ENCODE measurements at regions not wholly inside any gene's neighbourhood (a gene's known extent, or its start where the extent isn't known, plus 50 kb on each side); places are given as distances from the start of the nearest gene placed in this dataset.
"Not testable (repeated sequence)": the region's sequence is repeated elsewhere in the genome, so short reads cannot be mapped to it uniquely, and the experiment has no call there.

DNA sequence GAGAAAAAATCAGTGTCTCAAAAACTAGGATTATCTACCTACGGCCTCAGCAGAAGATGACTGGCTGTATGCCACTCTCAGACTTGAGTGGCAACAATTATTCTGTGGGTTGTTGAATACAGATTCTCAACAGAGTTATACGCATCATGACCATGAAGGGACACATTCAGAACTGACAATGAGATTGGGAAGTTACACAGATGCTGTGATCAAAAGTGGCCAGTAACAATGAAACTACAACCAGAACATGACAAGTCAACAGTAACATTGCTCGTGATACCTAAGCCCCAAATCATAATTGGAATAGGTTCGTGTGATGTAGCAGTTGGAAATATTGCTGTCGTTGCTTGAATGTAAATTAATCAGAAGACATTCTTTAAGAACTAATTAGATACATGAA is 957.5 kb upstream of the CDH9 start:
- DNase-seq: no peak

DNA sequence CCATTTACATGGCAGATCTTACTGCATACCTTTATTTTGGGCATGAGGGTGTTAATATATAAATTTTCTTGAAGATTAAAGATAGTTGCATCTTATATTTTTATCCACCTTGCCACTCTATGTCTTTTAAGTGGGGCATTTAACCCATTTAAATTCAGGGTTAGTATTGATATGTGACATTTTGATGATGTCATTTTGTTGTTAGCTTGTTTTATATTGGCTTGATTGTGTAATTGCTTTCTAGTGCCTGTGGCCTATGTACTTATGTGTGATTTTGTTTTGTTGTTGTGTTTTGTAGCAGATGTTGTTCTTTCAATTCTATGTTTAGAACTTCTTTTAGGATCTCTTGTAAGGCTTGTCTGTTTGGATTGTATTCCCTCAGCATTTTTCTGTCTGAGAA is 939.9 kb upstream of the CDH9 start:
- DNase-seq: no peak

DNA sequence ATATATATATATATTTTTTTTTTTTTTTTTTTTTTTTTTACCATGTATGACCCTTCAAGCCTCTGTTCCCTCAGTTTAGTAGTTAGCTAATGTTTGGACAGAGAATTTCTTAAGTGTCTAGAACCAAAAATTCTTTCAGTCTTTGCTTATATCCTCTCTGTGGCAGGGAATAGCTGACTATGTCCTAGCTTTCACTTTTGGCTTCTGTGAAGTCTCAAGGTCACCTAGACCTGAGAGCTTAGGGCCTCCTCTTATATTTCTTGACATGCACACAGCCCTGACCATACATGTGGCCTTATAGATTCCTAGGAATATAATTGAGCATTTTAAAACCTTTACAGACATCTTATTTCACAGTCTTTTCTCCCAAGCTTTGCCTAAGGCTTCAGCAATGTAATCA is 930.8 kb upstream of the CDH9 start:
- no peak for DNase-seq

DNA sequence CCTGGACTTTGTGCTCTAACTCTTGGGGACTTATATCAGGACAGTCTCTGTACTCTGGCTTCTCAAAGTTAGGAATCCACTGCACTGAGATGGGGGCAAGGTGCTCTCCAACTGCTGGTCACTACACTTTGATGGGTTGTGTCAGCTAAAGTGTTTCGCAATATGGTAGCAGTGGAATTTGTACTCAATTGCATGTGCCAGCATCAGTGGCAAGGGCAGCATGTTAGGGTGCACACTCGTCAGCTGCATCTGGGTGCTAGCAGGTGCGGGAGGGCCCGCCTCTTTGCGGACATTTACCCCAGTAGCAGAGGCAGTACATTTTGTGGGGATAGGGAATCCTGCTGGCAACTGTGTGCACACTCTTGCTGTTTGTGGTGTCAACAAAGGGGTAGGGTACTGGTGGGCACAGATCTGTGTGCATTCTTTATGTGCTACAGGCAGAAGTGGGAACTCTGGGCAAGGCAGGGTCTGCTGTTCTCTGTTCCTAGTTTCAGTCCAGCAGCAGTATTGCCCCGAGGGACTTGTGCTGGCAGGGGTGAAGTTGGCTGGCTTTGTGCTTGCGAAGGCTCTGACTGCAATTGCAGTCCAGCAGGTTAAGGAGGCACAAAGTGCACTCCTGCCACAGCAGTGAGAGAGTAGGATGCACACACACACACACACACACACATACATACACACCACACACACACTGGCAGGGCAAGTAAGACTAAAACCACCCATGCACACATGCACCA is 924.8 kb upstream of the CDH9 start:
- no peak for DNase-seq

DNA sequence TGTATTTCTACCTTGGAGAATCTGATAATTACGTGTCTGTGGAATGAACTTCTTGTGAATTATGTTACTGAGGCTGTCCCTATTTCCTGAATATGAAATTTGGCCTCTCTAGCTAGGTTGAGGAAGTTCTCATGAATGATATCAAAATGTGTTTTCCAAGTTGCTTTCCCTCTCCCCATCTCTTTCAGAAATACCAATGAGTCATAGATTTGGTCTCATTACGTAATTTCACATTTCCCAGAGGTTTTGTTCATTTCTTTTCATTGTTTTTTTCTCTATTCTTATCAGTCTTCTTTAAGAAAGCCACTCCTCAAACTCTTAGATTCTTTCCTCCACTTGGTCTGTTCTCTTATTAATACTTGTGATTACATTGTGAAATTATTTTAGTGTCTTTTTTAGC is 923.8 kb upstream of the CDH9 start:
- no peak for DNase-seq

DNA sequence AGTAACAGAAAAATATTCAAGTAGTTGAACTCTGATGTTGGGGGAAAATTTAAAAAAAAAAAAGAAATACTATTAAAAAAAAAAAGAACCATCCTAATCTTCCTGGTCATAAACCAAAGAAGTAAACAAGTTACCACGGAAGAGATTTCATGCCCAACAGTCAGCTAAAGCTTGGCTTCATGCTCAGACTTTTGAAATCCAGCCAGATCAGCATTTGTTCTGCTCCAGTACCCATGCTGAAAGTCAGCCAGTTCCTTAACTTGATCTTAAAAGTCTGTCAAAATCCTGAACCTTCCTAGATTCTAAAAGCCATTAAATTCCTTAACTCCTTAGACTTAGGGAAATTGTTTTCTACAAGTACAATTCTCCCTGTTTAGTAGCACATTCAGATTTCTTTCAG is 908.7 kb upstream of the CDH9 start:
- DNase-seq: no peak

DNA sequence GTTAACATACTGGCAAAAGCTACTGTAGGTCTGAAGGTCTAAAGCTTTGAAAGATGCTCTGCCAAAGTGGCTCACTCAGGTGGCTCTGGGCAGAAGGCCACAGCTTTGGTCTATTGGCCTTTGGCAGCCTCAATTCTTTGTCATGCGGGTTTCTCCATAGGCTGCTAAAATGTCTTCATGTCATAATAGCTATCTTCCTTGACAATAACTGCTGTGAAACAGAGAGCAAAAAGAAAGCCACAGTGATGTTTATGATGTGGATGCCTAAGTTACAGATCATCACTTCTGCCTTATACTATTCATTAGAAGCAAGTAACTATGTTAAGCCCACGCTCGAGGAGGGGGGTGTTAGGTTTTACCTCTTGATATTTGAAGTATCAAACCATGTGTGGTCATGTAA is 906.1 kb upstream of the CDH9 start:
- DNase-seq: no peak

DNA sequence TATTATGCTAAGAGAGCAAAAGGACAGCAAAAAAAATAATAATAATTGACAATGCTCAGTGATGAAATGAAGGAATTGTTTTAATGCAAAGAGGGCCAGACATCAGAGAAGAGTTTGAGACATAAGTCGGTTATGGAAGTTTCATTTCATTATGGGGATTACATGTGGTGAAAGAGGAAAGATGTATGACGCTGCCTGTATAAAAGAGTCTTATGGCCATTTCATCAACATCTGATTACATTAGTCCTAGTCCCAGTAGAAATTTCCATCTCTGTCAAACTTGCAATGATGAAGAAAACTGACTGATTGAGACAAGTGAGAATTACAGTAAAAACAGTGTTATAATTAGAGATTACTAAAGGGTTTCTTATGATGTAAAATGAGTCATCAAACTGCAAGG is 900.6 kb upstream of the CDH9 start:
- DNase-seq: no peak

DNA sequence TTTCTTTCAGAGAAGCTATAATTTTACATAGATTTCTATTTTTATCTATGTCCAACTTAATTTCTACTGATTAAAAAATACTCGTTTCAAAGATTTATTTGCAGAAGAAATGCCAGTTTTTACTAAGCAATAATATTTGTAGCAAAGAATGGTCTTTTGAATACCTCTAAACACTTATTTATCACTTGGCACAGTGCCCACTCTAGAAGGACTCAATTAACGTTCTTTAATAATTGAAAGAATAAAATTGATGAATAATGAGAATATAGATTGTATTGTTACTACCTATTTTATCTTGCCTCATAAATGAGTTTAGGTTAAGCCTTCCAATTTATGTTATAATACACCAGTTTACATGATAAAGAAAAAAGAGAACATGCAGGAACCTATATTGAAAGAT is 889.7 kb upstream of the CDH9 start:
- no peak for DNase-seq

DNA sequence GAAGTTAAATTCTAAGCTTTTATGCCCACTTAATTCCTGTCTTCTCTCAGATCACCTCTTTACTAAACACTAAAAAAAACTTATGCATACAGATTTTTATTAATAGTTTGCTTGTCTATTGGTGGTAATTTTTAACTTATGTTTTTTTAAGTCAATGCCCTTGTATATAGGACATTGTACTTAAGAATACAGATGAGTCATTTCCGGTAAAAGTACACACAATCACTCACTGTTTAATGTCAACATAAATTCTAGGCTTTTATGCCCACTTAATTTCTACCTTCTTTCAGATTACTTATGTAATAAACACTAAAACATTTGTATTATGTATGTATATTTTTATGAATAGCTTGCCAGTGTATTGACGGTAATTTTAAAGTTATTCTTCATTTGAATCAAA is 872.8 kb upstream of the CDH9 start:
- no peak for DNase-seq

DNA sequence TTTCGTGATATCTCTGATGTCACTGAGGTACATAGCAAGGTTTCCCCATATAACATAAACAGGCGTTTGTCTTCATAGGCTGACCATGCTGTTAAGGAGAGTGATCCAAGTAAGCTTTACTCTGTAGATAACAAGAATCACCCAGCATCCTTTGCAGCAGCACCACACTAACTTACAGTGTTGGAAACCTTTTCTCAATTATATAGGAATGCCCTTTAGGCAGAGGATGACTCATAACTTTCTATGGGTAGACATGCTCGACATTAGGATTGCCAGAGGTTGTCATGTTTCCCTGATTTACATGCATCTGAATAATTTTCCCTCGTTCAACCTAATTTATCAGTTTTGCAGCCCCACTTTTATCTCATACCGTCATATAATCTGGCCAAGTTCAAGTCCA is 870.0 kb upstream of the CDH9 start:
- no peak for DNase-seq

DNA sequence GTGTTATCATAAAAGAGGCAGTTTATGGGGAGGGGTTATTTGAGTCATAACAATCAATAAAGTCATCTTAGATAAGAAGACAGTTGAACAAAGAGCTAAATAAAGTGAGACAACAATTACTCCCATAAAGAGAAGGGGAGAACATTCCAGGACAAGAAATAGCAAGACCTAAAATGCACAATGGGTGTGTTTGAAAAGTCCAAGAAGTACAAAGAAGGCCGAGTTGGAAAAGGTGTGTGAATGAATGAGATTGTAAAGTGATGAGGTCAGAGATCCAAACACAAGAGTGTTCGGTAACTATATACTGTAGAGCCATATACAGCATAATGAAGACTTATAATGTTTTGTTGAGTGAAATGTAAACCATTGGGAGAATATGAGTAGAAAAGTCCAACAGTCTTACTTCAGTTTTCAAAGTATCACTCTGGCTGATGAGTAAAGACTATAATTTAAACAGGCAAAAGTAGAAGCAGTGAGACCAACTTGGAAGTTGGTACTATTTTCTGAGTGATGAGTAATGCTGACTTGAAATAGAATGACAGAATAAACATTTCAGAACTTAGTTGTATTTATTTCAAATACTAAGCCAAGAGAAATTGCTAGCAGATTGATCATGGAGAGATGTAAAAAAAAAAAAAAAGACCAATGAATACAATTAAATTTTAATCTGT is 868.7 kb upstream of the CDH9 start:
- no peak for DNase-seq

DNA sequence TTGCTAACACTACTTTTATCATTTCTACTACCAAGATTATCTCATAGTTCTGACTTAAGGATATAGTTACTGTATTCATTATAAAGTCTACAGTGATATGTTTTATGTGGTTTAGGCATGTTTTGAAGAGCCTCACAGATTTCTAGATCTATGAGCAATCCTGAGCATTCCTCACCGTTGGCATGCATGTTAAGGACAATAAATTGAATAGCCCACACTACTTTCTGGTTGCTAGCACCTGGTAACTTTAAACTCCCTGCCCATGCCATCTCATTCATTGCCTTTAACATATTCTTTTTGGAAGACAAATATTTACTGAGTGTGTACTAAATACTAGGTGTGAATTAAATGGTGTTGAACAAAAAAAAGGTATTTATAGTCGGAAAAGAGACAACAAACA is 868.1 kb upstream of the CDH9 start:
- DNase-seq: no peak

DNA sequence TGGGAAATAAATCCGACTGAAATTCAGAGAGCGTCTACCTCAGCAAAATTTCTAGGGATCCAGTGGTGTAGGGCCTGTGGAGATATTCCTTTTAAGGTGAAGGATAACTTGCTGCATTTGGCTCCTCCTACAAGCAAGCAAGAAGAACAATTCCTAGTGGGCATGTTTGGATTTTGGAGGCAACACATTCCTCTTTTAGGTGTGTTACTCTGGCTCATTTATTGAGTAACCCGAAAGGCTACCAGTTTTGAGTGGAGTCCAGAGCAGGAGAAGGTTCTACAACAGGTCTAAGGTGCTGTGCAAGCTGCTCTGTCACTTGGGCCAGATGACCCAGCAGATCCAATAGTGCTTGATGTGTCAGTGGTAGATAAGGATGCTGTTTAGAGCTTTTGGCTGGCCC is 862.4 kb upstream of the CDH9 start:
- DNase-seq: no peak

DNA sequence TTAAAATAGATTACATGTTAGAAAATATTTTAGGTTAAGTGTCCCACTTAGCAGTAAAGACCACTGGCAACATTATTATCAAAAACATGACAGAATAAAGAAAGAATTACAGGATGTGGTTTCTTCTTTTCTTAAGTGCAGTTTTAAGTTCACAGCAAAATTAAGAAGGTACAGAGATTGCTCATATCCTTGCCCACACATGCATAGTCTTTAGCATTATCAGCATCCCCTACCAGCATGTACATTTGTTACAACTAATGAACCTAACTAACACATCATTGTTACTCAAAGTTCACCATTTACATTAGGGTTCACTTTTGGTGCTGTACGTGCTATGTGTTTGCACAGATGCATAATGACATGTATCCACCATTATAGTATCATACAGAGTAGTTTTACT is 837.7 kb upstream of the CDH9 start:
- no peak for DNase-seq

DNA sequence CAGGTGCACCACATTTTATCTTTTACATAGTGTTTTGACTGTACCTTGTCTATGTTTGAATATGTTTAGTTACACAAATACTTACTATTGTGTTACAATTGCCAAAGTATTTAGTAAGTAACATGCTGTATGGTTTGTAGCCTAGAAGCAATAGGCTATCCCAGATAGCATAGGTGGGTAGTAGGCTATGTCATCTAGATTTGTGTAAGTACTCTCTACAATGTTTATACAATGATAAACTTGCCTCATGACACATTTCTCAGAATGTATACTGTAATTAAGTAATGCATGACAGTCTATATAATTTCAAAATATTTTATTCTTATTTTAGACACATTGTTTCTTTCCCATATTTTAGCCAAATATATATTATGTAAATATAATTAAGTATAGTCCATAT is 836.8 kb upstream of the CDH9 start:
- no peak for DNase-seq

DNA sequence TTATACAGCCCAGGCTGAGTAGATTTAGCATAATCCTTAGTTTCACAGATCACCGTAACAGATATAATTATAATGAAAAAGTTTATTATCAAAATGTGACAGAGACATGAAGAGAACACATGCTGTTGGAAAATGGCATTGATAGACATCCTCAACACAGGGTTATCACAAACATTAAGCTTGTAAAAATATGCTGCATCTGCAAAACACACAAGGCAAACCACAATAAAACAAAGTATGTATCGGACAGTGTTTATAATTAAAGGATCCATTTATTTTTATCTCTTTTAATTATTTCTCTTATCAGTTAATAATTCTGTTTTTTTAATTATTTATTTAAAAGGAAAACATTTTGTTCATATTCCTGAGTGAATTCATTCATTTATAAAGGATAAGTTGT is 829.9 kb upstream of the CDH9 start:
- DNase-seq: no peak

DNA sequence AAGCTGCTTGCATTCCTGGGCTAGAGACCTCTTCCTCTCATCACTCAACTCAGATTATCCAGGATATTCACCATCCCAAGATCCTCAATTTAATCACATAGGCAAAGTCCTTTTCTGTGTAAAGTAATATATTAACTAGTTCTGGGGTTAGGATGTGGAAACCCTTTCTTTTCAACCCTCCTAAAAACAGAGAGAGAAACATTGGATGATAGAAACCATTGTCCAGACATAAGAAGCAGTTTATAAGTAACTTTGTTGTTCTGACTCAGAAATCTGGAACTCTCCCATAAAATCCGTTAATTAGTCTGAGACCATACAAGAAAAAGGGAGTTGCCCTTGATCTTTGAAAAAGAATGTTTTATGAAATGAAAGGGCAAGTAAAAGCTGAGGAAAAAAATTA is 817.1 kb upstream of the CDH9 start:
- DNase-seq: no peak

DNA sequence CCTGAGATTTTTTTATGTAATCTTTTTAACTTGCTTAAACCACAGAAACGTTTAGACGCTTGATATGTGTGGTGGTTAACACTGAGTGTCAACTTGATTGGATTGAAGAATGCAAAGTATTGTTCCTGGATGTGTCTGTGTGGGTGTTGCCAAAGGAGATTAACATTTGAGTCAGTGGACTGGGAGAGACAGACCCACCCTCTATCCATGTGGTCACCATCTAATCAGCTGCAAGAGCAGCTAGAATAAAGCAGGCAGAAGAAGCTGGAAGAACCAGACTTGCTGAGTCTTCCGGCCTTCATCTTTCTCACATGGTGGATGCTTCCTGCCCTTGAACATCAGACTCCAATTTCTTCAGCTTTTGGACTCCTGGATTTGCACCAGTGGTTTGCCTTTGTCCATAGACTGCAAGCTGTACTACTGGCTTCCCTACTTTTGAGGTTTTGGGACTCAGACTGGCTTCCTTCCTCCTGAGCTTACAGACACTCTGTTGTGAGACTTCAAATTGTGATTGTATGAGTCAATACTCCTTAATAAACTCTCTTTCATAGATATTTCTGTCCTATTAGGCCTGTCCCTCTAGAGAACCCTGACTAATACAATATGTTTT is 816.0 kb upstream of the CDH9 start:
- no peak for DNase-seq

DNA sequence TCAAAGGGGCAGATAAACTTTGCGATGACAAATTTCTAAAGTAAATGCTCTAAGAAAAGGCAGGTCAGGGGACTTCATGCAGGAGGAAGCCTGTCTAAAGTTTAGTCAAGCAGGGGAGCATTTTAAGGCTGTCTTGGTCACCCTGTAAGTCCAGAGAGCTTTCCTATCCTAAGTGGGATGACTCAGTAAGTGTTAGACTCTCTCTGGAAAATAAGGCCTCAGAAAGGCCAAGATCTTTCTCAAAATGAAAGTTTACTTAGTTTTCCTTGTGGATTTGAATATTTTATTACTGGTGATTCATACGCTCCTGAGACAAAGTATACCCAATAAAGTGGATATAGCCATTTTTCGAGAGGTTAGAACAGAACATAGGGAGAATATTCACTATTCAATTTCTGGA is 806.9 kb upstream of the CDH9 start:
- no peak for DNase-seq

DNA sequence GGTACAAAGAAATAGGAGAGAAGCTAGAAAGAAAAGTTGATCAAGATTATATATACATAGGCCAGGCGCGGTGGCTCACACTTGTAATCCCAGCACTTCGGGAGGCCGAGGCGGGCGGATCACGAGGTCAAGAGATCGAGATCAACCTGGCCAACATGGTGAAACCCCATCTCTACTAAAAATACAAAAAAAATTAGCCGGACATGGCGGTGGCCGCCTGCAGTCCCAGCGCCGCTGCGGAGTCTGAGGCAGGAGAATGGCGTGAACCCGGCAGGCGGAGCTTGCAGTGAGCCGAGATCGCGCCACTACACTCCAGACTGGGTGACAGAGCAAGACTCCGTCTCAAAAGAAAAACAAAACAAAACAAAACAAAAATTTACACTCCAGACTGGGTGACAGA is 798.3 kb upstream of the CDH9 start:
- DNase-seq: not testable (repeated sequence)

DNA sequence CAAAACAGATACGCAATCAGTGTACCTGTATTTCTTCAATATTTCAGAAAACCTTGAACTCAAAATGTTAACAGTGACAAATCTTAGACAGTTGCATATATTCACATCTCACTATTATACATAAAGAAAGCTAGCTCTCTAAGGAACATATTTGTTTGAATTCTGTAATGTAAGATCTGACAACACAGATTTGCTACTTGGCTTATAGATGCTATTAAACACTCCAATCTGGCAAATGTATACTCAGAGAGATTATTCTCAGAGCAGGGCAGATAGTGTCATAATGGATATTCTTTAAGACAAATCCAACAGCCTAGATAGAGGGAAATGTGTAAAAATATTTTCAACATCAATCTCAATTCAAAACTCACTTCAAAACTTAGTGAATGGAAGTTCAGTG is 794.5 kb upstream of the CDH9 start:
- DNase-seq: no peak

DNA sequence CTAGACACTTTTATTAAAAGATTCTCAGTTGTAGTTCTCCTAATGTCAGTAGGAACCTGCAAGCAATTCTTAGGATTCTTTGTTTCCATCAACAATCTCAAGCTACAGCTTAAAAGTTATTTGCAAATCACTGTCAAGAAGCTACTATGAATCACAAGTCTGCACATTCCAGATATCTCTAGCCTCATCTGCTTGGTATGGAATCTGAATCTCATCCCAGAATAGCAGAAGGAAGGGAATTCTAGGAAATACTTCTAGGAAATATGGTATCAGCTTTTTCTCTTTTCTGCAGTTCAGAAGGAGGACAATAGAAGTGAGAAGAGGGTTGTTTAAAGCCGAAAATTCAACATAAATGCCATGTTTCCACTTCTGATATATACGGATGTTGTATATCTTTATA is 792.2 kb upstream of the CDH9 start:
- no peak for DNase-seq

DNA sequence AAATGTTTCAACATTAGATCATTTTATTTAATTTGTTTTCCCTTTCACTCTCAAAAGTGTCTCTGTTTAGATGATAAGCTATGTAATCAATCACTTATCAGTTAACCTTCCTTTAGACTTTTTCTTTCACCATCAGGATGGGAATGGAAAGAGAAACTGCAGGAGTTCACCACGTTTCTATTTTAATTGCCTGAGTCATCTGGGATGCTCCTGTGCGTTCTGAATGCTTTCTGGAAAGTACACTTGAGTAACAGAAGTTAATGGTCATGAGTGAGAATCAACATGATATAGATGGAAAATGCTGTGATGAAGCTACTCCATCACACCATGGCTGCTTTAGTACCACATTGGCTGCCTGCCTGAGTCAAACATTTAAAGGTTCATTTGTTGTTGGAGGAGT is 783.3 kb upstream of the CDH9 start:
- no peak for DNase-seq

DNA sequence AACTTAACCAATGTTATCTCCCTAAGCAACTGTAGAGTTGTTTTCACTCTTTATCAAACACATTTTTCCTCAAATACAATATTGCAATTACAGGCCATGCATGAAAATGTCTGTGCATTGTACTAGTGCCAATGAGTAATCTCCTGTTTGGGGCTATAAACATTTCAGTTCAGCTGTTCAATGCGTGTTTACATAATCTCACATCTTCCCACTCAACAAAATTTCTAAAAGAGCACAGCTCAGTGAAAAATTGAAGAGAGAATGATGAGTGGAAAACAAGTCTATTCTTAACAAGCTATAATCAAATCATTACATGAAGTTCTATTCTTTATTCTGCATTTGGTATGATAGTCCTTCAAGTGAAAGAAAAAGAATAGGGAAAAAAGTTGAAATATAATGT is 780.5 kb upstream of the CDH9 start:
- no peak for DNase-seq

Data from NCI-H1092 (cell line).